ENCODE measurements at regions not wholly inside any gene's neighbourhood (a gene's known extent, or its start where the extent isn't known, plus 50 kb on each side); places are given as distances from the start of the nearest gene placed in this dataset.

GRCh38 chr2:195535911-195536522 is 121.0 kb upstream of the SLC39A10 start:
- Histone ChIP-seq H3K4me3 (ENCODE audit: low read length, poor library complexity, severe bottlenecking) (peak overlapping the region; percentile 47), H3K79me2 (ENCODE audit: insufficient read depth, low read length) (no peaks in the 10 kb centered on the region), H3K36me3 (ENCODE audit: insufficient read depth, low read length) (no peaks in the 10 kb centered on the region), H3F3A (ENCODE audit: low read depth) (no peaks in the 10 kb centered on the region), H3K4me1 (ENCODE audit: insufficient read depth, low read length, poor library complexity, severe bottlenecking) (peaks cover 72% of the 10 kb centered on the region), H3K9me3 (ENCODE audit: insufficient read depth, low read depth, low read length) (no peaks in the 10 kb centered on the region), H2AFZ (ENCODE audit: low read length) (peak overlapping the region; percentile 41), H3K9me2 (replicated peaks; ENCODE audit: low read depth, low read length) (no peaks in the 10 kb centered on the region), H3K9ac (ENCODE audit: low read depth, low read length, poor library complexity, severe bottlenecking) (peak overlapping the region; percentile 58), H4K20me1 (ENCODE audit: insufficient read depth, low read length, poor library complexity, severe bottlenecking) (no peaks in the 10 kb centered on the region), H3K27me3 (ENCODE audit: insufficient read depth, low read length, poor library complexity, severe bottlenecking) (no peaks in the 10 kb centered on the region), H3K4me2 (ENCODE audit: low read depth, low read length, poor library complexity, severe bottlenecking) (peak overlapping the region; percentile 62)
- TF ChIP-seq CTCF (conservative IDR thresholded peaks at IDR 0.05; ENCODE audit: low read length) (no peak), EZH2phosphoT487 (IDR thresholded peaks at IDR 0.05; ENCODE audit: borderline replicate concordance) (no peak)

GRCh38 chr2:195534971-195535370 is 122.1 kb upstream of the SLC39A10 start:
- Histone ChIP-seq H3K4me1 (ENCODE audit: insufficient read depth, low read length, poor library complexity, severe bottlenecking) (peaks cover 72% of the 10 kb centered on the region), H3K4me2 (ENCODE audit: low read depth, low read length, poor library complexity, severe bottlenecking) (no peak overlapping the region), H3K27me3 (ENCODE audit: insufficient read depth, low read length, poor library complexity, severe bottlenecking) (no peaks in the 10 kb centered on the region), H3K79me2 (ENCODE audit: insufficient read depth, low read length) (no peaks in the 10 kb centered on the region), H3K36me3 (ENCODE audit: insufficient read depth, low read length) (no peaks in the 10 kb centered on the region), H3K9me2 (replicated peaks; ENCODE audit: low read depth, low read length) (no peaks in the 10 kb centered on the region), H3F3A (ENCODE audit: low read depth) (no peaks in the 10 kb centered on the region), H3K9ac (ENCODE audit: low read depth, low read length, poor library complexity, severe bottlenecking) (no peak overlapping the region), H4K20me1 (ENCODE audit: insufficient read depth, low read length, poor library complexity, severe bottlenecking) (no peaks in the 10 kb centered on the region), H3K9me3 (ENCODE audit: insufficient read depth, low read depth, low read length) (no peaks in the 10 kb centered on the region), H2AFZ (ENCODE audit: low read length) (peak overlapping the region; percentile 87; the same call in 1 of the 2 replicates), H3K4me3 (ENCODE audit: low read length, poor library complexity, severe bottlenecking) (no peak overlapping the region)
- TF ChIP-seq EZH2phosphoT487 (IDR thresholded peaks at IDR 0.05; ENCODE audit: borderline replicate concordance) (no peak), CTCF (conservative IDR thresholded peaks at IDR 0.05; ENCODE audit: low read length) (no peak)

- H3K79me2 ChIP-seq (ENCODE audit: insufficient read depth, low read length): no peaks in the 10 kb centered on the region
- peak overlapping the region; percentile 68 for H3K9ac ChIP-seq (ENCODE audit: low read depth, low read length, poor library complexity, severe bottlenecking)
- no peaks in the 10 kb centered on the region for H3K36me3 ChIP-seq (ENCODE audit: insufficient read depth, low read length)
- H3K4me2 ChIP-seq (ENCODE audit: low read depth, low read length, poor library complexity, severe bottlenecking): peak overlapping the region; percentile 83
- no peaks in the 10 kb centered on the region for H3K9me2 ChIP-seq (replicated peaks; ENCODE audit: low read depth, low read length)
- no peaks in the 10 kb centered on the region for H3F3A ChIP-seq (ENCODE audit: low read depth)
- peaks cover 72% of the 10 kb centered on the region for H3K4me1 ChIP-seq (ENCODE audit: insufficient read depth, low read length, poor library complexity, severe bottlenecking)
- no peaks in the 10 kb centered on the region for H3K27me3 ChIP-seq (ENCODE audit: insufficient read depth, low read length, poor library complexity, severe bottlenecking)
- peak overlapping the region; percentile 87 for H2AFZ ChIP-seq (ENCODE audit: low read length)
- H3K9me3 ChIP-seq (ENCODE audit: insufficient read depth, low read depth, low read length): no peaks in the 10 kb centered on the region
- H4K20me1 ChIP-seq (ENCODE audit: insufficient read depth, low read length, poor library complexity, severe bottlenecking): no peaks in the 10 kb centered on the region
- H3K4me3 ChIP-seq (ENCODE audit: low read length, poor library complexity, severe bottlenecking): peak overlapping the region; percentile 70
- TF ChIP-seq EZH2phosphoT487 (IDR thresholded peaks at IDR 0.05; ENCODE audit: borderline replicate concordance) (no peak), CTCF (conservative IDR thresholded peaks at IDR 0.05; ENCODE audit: low read length) (peak; percentile 49)
These were observed 123.0 kb upstream of the SLC39A10 start for GRCh38 chr2:195533771-195534642.
